NCI-H1105 treated with DMSO at 0.1 percent for 48 hours (cell line): ENCODE measurements at regions not wholly inside any gene's neighbourhood (a gene's known extent, or its start where the extent isn't known, plus 50 kb on each side); places are given as distances from the start of the nearest gene placed in this dataset.

Source experiments
- DNase-seq: peaks from one replicate; lab custom pipeline; 2025; lab: John Stamatoyannopoulos, UW

DNA sequence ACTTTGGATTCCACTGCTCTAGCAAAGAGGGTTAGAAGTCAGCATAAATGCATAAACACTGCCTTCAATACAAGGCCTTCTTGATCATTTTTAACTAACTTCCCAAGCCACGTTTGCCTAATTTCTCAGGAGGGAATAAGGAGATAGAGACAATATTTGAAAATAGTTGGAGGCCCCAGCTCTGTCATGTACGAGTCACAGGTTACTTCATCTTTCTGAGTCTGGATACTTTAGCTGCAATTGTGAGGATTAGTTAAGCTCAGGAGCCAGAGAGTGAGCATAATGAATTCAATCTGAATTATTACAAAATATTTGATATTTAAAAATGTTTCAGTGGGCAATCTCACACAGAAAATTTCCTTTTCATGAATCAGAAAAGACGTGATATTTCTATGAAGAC lies 298.9 kb downstream of the SHOX2 start:
- DNase-seq = no peak

DNA sequence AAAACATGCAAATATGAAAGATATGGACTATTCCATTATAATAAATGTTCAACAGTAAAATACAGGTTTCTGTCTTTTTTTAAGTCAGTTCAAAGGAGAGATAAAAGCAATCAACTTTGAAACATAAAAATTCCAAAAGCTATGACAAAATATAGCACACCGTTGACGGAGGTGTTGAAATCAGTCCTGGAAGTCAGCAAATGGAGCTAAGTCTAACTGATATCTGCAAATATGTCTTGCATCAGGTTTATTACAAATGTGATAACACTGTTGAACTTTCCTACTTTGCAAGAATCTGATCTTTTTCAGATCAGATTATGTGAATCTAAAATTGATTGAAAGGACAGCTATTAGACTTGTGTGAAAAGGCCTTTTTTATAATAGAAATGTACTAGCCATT lies 300.7 kb downstream of the SHOX2 start:
- no peak for DNase-seq

DNA sequence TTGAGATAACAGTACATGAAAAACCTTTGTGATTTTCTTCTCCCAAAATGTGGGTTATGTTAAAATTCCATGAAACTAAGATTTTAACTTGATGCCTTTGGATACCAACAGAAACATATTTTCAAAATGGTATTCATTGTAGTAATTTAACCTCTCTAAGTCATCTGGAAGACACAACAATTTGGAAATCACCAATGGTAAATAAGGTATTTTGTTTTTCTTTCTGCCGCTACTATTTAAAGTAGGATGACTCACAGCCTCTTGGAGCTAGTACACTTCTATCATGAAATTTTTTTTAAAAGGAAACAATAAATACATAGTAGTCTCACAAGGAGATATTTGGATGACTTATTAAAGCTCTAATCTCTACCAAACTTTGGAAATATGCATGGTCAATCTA lies 291.6 kb upstream of the VEPH1 start:
- DNase-seq = no peak

DNA sequence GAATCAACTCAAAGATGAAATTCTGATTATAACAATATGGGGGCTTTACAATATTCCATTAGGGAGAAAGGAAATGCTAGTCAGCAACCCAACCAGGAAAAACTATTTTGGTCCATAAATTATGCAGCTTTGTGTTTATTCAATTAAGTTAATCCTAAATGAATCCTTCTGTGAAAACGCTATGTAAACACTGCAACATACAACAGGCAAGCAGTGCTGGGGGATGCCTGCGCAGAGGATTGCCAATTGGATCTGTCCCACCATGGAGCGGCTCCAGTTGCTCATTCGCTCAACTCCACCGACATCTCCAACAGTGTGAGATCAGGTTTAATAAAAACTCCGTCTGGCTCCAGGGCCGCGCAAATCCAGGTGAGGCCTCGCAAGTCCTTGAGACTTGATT lies 290.5 kb upstream of the VEPH1 start:
- DNase-seq = no peak

DNA sequence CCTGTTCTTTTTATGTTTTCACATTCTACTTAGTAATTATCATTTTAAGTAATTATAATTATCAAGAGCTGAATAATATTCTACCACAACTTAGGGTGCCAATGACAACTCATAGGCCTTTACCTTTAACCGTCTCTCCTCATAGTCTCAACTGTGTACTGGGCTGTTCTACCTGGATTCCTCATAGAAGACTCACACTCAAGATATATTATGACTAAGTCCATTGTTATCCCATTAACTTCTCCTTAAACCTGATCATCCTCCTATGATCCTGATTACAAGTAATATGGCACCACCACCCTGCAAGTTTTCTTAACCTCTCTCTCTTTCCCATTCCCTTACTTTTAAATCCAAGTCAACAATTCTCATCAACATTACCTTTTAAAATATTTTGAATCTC lies 285.9 kb upstream of the VEPH1 start:
- DNase-seq = no peak

DNA sequence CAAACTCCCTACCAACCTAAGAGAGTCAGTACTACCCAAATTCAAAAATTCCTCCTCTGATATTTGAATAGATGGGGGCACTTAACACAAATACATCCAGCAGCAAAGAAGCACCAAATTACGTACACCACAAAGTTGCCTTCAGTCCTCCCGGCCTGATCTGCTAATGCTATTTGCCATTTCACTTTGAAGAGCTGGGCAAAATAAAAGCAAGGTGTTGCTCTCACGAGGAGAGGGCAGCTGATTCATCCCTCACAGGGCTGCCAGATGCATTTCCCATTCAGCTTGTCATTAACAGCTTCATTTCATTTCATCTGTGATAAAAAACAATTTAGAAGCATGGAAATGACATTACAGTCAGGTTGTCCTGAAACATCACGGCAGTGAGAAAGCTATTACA lies 283.4 kb upstream of the VEPH1 start:
- no peak for DNase-seq

DNA sequence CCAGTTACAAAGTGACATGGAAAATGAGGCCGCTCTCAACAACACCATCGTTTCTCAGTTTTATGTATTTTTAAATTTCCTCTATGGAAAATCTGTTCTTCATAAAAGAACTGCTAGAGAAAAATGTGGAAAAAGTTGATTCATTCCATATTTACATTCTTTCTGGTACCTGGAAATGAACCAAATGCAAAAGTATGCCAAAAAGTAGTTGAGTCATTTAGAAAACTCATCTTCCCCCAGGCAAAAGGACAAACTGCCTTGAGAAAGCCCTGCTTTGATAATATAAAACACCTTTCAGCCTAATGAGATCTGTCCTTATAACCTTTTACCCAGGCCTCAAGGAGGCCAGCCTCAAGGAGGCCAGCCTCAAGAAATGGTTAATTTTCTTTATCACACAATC lies 283.0 kb upstream of the VEPH1 start:
- no peak for DNase-seq

DNA sequence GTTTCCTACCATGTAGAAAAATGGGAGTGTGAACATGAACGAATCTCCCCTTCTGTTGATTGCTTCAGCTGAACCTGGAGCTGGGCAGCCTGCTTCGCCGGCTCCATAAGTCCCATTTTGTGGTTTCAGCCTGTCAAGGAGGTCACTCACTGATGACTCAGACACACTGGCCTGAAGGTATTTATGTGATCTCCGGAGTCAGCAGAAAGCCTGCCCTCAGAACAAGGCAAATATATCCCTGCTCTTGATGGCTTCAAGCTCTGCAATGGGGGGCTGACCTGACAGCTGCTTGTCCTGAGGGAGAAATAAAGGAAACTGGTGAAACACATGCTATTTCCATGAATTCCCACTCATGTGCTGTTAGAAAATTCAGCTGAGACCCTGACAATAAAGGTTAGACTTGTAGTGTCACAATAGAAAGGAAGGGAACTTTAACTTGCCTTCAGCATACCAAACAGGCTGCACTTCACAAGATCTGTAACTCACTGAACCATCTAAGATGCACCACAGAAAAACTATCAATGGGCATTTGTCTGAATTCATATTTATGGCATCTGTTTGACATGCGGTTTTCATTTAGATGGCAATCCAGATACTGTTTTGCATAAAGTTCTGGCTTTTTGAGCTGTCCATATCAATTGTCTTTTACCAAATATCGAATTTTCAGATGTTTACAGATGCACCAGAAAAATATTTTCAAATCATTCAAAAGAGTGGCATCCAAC lies 282.0 kb upstream of the VEPH1 start:
- DNase-seq = no peak

DNA sequence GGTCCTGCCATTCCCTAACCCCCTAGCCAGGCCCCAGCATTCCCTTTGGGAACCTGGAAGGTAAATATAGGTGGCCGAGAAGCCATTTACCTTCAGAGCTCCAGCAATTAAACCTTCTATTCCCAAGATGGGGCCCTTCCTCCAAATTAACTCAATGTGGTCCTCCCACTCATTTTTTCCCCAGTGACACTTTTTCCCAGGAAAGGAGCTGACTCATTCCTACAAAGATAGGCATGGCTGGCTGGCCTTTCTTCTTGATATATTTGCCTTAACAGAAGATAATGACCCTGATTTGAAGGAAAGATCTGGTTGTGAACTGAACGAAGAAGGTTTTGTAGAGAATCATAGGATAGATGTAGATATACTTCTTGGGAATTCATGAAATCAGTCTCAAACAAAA lies 279.0 kb upstream of the VEPH1 start:
- DNase-seq = no peak

DNA sequence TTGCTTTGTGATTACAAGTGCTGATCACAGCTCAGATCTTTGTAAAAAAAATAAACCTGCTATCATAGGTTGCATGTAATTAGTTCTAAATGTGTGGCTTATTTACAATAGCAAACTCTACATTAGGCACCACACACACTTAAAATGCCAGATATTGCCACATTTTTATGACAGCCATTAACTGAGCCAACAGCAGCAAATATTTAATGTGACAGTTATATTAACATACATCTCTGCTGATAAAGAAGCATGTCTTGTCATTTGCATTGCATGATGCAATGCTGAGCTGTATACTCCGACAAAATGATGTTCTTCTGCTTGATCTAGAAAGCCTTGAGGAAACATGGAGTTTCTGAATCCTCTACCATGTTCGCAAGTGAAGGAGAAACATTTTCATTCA lies 273.6 kb upstream of the VEPH1 start:
- DNase-seq = no peak

DNA sequence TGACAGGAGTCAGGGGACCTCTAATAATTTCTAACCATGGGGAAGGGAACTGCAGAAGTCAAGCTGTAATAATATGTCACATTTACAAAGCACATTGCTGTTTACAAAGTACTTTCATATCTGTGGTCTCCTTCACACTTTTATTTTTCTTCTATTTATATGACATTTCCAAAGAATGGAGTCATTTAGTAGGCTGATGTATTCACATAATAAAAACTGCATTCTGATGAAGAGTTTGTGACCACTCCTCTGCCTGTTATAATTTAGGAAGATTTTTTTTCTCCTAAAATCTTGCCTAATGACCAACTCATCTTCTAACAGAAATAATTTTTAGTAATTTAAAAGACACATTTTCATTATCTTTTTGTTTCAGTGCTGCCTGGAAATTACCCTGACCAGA lies 272.2 kb upstream of the VEPH1 start:
- DNase-seq = no peak

DNA sequence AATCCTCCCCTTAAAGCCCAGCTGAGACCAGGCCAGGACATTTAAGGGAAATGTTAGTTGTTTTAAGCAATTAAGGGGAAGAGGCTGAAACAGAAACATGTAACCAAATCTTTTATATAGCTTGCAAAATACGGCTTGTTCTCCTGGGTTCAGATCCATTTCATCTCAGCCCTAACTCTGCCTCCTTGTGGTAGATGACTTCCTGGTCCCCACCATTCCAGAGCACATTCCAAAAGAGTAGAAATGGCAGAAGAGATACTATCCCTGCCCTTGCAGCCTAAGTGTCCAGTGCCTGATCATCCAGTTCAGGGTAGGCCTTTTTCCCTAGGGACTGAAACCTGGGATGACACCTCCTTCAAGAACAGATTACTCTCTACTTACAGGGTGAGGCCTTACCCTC lies 266.2 kb upstream of the VEPH1 start:
- DNase-seq = no peak

DNA sequence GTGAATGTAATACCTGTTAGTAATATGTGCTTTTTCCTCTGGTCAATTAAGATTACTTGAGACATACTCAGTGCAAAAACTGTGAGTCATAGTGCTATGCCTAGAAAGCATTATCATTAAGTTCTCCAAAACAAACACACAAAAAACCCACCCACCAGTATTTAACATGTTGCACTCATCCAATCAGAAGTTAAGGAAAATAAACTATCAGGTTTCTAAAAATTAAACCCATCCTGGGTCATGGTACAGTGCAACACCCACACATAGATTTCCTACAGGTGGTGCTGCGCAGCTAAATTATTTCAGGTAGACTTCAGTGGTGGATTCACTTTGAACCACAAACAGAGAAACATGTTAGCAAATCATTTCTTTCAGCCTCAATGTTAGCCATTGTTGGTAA lies 264.4 kb upstream of the VEPH1 start:
- DNase-seq = no peak

DNA sequence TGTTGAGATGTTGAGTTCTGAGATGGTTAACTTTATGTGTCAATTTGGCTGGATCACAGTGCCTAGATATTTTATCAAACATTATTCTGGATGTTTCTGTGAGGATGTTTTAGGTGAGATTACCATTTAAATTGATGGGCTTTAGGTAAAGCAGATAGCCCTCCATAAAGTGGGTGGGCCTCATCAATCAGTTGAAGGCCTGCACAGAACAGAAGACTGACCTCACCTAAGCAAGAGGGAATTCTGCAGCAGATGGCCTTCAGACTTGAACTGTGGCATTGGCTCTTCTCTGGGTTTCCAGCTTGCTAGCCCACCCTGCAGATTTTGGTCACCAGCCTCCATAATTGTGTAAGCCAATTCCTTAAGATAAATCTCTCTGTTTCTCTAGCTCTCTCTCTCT lies 260.4 kb upstream of the VEPH1 start:
- no peak for DNase-seq

DNA sequence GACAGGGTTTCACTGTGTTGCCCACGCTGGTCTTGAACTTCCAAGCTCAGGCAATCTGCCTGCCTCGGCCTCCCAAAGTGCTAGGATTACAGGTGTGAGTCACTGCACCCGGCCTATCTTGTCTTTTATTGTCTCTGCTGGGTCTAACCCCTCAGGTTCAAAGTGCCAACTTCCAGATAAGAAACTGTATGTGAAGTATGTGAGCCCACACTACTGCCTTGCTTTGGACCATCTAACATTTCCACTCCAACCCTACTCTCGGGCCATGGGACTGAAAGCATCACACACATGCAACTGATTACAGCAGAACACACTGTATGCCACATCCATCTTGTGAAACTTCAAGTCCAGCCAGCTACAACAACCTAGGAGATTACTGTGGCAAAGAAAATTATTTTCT lies 256.1 kb upstream of the VEPH1 start:
- no peak for DNase-seq

DNA sequence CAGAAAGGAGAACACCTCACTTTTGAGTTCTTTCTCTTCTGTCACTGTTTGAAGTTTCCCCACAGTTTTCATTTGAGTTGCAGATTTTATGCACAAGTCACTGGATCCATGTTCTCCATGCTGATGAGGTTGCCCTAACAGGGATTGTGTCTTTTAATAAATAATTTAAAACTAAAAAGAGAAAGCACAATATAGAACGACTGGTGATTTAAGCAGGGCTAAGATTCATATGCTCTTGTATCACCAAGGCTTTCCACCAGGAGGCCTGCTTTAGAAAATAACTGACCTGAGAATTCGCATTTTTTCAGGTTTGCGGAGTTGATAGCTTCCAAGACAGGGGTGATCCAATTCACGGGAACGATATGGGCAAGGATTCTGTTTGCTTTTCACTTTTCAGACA lies 252.0 kb upstream of the VEPH1 start:
- DNase-seq = no peak

DNA sequence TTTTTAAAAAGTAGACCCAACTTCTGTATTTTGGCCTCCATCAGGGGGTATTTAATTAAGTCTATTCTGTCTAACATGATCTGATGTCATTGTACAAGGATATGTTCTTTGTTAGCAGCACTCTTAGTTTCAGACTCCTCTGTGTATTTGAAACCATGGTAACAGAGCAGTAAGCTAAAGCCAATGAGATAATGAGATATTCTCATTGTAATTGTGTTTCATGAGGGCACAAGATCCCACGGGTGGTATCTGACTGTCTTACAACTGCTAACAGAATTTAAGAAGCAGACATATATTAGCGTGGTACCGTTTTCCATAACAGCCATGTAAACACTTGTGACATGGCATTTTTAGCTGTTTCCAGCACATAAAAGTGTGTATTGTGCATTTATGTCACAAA lies 251.2 kb upstream of the VEPH1 start:
- peak; percentile 12 for DNase-seq

DNA sequence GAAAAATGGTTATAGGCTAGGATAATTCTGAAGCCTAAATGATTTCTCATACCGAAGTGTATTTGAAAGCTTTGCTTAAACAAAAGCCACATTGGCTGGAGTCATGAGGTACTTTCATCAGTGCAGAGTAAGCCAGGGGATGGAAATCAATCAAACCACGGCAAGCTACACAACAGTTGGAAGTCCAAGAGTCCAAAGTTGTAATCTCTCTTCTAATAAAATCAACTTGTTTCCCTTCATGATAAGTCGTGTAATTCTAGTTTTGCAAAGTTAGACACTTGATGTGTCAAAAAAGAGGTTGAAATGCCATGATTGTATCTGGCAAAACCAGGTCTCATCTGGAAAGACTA lies 250.5 kb upstream of the VEPH1 start:
- DNase-seq = no peak

DNA sequence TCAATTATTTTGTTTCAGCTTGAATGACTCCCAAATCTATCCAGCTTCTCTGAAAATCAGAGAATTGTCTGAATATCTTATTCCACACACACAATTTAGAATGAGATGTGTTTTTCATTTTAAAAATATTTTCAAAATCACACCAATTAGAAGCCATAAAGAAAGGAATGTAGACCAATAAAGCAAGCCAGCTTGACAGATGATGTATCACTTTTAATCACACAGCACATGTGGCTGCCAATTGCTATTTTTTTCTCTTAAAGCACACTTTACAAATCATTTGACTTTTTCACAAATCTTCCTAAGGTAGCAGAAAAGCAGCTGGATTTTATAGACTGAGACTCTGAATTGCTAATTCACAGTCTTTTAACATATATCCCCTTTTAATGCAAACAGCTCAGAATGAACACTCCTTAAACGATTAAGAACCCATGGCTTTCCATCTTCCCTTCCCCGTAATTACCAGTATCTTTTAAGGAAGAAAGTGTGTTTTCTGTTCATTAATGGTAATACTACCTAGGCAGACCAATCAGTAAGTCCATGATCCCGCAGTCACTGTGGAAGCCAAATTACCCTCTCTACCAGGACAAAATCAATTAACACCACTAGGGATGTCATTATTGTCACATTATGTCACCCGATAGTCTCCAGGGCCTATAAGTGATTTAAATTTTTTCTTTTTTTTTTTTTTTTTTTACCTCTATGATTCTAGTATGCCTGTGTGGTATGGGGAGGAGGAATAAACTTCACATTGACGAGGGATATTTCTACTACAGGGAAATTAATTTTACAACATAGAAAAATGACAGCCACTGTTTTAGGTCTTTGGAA lies 250.0 kb upstream of the VEPH1 start:
- DNase-seq = peak; percentile 26

DNA sequence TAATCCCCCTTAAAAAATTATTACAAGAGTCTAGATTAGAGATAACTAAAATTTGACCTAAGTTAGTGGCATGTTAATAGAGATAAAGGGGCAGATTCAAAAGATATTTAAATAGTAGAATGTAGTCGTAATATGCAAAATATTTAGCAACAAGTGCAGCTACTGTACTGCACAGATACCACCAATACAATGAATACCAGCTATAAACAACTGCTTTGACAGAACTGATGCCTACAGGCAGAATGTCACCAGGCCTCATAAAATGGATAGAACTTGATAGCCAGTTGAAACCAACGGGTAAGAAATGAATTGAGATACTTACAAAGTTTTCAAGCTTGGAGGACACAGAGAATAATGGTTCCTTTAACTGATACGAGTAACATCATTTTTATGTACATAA lies 249.3 kb upstream of the VEPH1 start:
- DNase-seq = no peak

DNA sequence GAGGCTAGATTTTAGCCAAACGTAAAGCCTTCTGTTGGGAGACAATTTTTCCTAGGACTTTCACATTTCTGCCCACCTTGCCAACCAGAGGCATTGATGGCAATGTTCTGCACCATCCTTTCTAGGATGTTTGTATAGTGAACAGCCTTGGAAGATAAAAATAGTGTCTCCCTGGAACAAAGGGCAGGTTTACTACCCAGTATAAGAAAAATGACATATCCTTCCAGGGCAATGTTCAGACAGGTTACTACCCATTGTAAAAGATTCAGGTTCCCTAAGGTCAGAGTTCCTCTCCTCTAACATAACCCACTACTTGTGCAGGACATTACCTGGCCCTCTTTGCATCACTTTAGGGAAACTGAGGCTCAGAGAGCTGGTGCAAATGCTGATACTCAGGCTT lies 248.2 kb upstream of the VEPH1 start:
- no peak for DNase-seq

DNA sequence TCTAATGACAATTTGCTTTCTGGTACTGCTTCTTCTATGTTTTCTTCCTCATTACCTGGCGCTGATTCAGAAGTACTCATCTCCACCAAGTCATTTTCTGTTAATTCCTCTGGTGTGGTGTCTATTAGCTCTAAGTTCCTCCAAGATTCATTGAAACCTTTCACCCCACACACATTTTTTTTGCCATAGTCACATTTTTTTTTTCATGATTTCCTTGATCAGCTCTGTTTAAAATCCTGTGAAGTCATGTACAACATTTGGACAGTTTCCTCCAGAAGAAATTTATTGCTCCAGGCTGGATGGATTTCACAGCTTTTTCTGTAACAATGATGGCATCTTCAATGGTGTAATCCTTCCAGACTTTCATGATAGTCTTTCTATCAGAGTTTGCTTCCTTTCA lies 243.2 kb upstream of the VEPH1 start:
- DNase-seq = no peak

DNA sequence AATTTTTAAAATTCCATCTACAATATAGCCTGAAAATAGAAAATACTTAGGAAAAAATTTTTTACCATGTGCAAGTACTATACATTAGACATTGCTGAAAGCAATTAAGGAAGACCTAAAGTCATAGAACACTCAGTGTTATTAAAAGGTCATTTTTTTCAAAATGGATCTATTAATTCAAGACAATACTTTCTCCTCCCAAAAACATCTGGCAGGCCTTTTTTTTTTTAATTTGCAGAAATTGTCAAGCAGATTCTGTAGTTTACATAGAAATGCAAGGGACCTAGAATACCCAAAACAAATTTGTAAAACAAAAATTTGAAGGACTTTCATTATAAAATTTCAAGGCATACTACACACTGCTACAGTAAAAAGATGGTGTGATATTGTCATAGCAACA lies 238.4 kb upstream of the VEPH1 start:
- DNase-seq = no peak

DNA sequence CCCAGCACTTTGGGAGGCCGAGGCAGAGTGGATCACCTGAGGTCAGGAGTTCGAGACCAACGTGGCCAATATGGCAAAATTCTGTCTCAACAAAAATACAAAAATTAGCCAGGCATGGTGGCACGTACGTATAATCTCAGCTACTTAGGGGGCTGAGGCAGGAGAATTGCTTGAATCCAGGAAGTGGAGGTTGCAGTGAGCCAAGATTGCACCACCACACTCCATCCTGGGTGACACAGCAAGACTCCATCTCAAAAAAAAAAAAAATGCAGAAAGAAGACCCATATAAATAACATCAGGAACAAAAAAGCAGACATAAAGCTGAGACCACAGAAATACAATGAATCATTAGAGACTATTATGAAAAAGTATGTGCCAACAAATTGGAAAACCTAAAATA lies 235.2 kb upstream of the VEPH1 start:
- no peak for DNase-seq
